Effector memory CD8-positive, alpha-beta T cell (primary cell): ENCODE measurements at regions not wholly inside any gene's neighbourhood (a gene's known extent, or its start where the extent isn't known, plus 50 kb on each side); places are given as distances from the start of the nearest gene placed in this dataset.

Experiments used
- ATAC-seq: fragments of 150-1000 bp; cut with Tn5 transposase; replicated peaks from 2 replicates; pipeline ENCODE4 v1.10.0; 2021; ENCODE audit warnings: mild to moderate bottlenecking, moderate library complexity
- DNase-seq, 3 experiments: peaks; one replicate each; pipeline ENCODE4 v3.0.0; 2021
- H3K27ac Mint-ChIP-seq, 2 donors: one replicate each; pipeline ENCODE4 v1.8.0; 2022; ENCODE audit warnings: mild to moderate bottlenecking in 2 of 2, mixed read lengths in 2 of 2, moderate library complexity in 2 of 2
- H3K27me3 Mint-ChIP-seq, 2 donors: one replicate each; pipeline ENCODE4 v1.8.0; 2022; ENCODE audit warnings: mixed read lengths in 2 of 2
- H3K36me3 Mint-ChIP-seq: one replicate; pipeline ENCODE4 v1.8.0; 2022; ENCODE audit warnings: mild to moderate bottlenecking, moderate library complexity, mixed read lengths; ENCODE audit not compliant: insufficient read depth
- H3K4me1 Mint-ChIP-seq, 2 donors: one replicate each; pipeline ENCODE4 v1.8.0; 2022; ENCODE audit warnings: low read depth in 2 of 2, mixed read lengths in 2 of 2
- H3K4me3 Mint-ChIP-seq, 2 donors: one replicate each; pipeline ENCODE4 v1.8.0; 2022; ENCODE audit warnings: mild to moderate bottlenecking in 2 of 2, mixed read lengths in 2 of 2, moderate library complexity in 2 of 2
- H3K9me3 Mint-ChIP-seq, 2 donors: one replicate each; pipeline ENCODE4 v1.8.0; 2022; ENCODE audit warnings: mixed read lengths in 2 of 2

DNA sequence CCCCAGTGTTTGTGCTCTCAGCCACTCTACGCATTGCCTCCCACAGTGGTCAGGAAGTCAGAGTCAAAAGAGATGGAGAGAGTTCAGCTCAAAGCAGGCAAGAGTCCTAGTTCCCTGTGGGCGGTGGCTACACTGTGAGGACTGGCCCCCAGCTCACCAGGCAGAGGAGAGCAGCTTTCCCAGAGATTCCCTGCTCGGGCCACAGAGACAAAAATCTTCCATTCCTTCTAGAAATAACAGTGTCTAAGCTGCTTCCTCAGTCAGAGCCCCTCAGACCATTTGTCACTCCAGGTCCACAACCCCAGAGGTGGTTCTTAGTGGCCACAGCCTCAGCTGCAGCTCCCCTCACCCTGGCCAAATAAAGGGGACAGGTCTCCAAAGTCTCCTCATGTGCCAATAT is 263.0 kb upstream of the RPL38 start:
- H3K27me3 Mint-ChIP-seq: peaks cover 35 to 44% of the 10 kb centered on the region in 2 donors
- ATAC-seq: no peak
- no peaks in the 10 kb centered on the region for H3K36me3 Mint-ChIP-seq
- no peak overlapping the region for H3K27ac Mint-ChIP-seq
- no peak for DNase-seq
- no peak overlapping the region for H3K4me3 Mint-ChIP-seq
- no peaks in the 10 kb centered on the region for H3K9me3 Mint-ChIP-seq
- H3K4me1 Mint-ChIP-seq: no peaks in the 10 kb centered on the region

DNA sequence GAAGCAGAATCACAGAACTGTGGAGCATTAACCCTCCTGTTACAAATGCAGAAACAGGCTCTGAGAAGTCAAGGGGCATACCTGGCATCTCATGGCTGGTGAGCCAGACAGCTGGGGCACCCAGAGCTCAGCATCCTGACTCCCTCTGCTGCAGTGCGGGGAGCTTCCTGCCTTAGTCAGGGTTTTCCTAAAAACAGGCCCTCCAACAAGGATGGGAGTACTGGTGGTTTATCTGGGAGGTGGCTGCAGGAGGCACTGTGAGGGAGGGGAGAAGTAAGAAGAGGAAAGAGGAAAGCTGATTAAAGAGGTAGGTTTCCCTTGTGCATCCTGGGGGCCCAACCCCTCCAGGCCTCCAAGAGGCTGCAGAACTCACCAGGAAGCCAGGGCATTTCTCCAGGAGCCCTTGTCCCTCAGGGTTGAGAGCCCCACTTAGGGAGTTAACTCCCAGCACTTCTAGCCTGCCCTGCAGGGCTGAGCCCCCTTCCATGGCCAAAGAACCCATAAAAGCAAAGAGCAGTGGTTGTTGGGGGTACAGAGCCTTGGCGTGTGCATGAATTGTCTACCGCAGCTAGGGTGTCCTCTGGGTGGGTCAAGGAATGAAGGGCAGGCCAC is 261.5 kb upstream of the RPL38 start:
- Mint-ChIP-seq H3K27ac (no peak overlapping the region), H3K36me3 (no peaks in the 10 kb centered on the region), H3K4me3 (no peak overlapping the region), H3K4me1 (no peaks in the 10 kb centered on the region), H3K27me3 (peaks cover 42 to 45% of the 10 kb centered on the region in 2 donors), H3K9me3 (no peaks in the 10 kb centered on the region)
- no peak for ATAC-seq
- no peak for DNase-seq

DNA sequence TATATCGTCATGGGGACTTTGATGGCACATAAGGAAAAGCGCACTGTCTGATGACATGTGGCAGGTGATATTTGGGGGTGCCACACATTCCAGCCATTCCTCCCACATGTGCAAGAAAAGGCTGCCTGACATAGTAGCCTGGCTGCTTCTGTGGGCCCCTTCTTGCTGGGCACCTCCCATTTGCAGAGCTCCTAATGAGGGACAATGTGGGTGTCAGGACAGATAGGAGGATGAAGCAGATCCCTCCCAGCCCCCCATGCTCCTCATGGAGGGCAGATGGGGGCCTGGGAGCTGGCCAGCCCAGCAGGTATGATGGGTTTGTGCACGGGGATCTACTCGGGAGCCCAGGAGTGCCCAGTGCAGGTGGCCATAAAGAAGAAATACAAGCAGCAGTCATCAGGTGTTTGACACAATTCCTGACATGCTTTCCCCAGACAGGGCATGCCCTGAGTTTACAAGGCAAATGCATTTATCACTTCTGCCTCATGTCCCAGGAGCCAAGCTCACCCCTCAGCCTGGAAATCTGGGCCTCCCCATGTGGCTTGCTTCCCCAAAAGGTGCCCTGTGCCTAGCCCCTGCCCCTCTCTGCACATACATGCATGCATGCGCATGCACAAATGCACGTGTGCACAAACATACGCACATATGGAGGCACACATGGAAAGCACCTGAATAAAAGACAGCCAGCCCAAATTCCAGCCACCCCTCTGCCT is 260.6 kb upstream of the RPL38 start:
- Mint-ChIP-seq H3K4me1 (no peaks in the 10 kb centered on the region), H3K9me3 (no peaks in the 10 kb centered on the region), H3K27me3 (peaks cover 45 to 49% of the 10 kb centered on the region in 2 donors), H3K27ac (no peak overlapping the region), H3K4me3 (no peak overlapping the region), H3K36me3 (peaks cover 2% of the 10 kb centered on the region)
- ATAC-seq (no peak), DNase-seq (no peak)

DNA sequence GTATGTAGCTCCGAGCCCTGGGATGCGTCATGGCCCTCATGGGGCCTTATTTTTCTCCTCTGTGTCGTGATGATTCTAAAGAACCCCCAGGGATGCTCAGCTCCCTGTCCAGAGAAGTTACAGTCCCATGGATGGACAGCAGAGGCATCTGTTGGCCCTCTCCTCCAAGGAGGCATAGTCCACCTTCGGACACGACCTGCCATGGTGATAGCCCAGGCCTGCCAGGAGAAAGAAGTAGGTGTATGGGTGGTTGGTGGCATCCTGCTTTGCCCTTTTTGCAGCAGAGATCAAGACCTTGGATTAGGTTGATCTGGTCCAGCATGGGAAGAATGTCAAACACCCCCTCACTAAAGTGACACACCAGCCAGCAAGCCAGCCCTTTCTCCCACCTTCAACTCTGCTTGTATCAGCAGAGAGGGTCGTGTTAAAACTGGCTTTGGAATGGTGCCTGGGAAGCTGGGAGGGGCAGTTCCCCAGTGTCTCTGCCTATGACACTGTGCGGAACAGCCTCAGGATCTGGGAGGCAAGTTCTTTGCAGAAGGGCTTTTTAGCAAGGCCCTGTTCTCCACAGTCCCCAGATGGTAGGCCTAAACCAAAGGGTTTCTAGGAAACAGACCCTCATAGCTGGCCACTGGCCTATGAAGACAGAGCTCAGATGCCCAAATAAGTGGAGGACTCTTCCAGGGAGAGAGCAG is 259.9 kb upstream of the RPL38 start:
- H3K4me3 Mint-ChIP-seq: no peak overlapping the region
- peaks cover 51 to 56% of the 10 kb centered on the region in 2 donors for H3K27me3 Mint-ChIP-seq
- no peaks in the 10 kb centered on the region for H3K4me1 Mint-ChIP-seq
- no peaks in the 10 kb centered on the region for H3K9me3 Mint-ChIP-seq
- DNase-seq (no peak), ATAC-seq (no peak)
- peaks cover 5% of the 10 kb centered on the region for H3K36me3 Mint-ChIP-seq
- no peak overlapping the region for H3K27ac Mint-ChIP-seq

DNA sequence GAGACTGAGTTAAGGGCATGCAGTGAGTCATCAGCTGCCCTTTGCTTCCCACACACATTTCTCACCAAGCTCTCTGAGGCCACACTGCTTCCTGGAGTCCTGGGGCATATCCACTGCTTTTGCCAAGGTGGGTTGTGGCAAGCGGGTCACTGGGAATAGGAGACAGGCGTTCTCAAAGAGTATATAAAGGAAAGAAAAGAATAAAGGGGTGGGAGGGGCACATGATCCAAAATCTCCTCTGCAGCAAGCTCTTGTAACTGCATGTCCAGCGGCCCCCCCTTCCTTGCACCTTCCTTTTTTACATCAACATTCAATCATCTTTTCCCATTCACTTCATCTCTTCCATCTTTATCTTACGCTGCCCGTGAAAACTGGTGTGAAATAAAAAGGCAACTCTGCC is 259.1 kb upstream of the RPL38 start:
- DNase-seq (no peak), ATAC-seq (no peak)
- no peak overlapping the region for H3K4me3 Mint-ChIP-seq
- H3K27me3 Mint-ChIP-seq: peaks cover 45 to 58% of the 10 kb centered on the region in 2 donors
- no peaks in the 10 kb centered on the region for H3K9me3 Mint-ChIP-seq
- peaks cover 5% of the 10 kb centered on the region for H3K36me3 Mint-ChIP-seq
- no peaks in the 10 kb centered on the region for H3K4me1 Mint-ChIP-seq
- H3K27ac Mint-ChIP-seq: no peak overlapping the region

DNA sequence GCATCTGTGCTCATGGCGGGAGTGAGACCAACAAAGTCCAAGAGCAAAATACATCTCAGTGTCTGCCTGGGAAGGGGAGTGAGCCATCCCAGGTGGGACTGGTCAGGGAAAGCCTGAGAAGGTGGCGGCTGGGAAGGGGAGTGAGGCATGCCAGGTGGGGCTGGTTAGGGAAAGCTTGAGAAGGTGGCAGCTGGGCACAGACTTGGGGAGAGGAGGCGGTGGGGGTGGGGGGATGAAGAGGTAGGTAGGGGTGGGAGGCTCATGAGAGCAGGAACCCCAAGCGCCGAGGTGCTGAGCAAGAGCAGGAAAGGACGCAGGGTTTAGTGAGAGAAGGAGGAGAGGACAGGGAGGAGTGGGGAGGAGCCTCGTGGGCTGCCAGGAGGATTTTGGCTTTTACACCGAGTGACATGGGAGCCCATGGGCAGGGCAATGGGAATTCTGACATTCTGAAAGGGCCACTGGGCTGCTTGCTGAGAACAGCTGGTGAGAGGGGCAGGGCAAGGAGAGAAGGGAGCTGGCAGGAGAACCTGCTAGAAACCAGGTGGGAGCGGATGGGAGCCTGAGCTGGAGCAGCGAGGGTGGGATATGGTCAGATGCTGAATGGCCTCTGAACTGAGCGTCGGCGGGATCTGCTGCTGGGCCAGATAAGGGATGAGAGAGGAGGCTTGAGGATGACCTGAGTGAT is 256.1 kb upstream of the RPL38 start:
- H3K4me3 Mint-ChIP-seq: no peak overlapping the region
- H3K36me3 Mint-ChIP-seq: peaks cover 5% of the 10 kb centered on the region
- no peak for DNase-seq
- no peak for ATAC-seq
- no peak overlapping the region for H3K27ac Mint-ChIP-seq
- H3K27me3 Mint-ChIP-seq: peaks cover 30 to 37% of the 10 kb centered on the region in 2 donors
- H3K9me3 Mint-ChIP-seq: no peaks in the 10 kb centered on the region
- H3K4me1 Mint-ChIP-seq: no peaks in the 10 kb centered on the region

DNA sequence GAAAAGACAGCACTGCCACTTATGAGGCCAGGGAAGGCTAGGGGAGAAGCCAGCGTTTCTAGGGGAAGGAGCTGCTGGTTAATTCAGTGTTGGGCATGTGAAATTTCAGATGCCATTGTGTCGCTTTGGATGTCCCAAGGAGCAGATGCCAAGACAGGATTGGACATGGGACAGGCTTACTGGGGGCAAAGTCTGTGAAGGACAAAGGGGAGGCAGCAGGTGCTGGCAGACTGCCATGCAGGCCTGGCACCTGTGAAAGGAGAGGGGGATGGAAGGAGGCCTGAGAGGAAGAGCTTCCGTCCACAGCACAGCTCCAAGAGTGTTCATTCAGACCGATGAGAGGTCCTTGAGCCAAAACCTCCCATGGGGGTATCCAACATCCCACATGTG is 255.5 kb upstream of the RPL38 start:
- no peak for DNase-seq
- Mint-ChIP-seq H3K27me3 (peaks cover 30 to 37% of the 10 kb centered on the region in 2 donors), H3K27ac (no peak overlapping the region)

DNA sequence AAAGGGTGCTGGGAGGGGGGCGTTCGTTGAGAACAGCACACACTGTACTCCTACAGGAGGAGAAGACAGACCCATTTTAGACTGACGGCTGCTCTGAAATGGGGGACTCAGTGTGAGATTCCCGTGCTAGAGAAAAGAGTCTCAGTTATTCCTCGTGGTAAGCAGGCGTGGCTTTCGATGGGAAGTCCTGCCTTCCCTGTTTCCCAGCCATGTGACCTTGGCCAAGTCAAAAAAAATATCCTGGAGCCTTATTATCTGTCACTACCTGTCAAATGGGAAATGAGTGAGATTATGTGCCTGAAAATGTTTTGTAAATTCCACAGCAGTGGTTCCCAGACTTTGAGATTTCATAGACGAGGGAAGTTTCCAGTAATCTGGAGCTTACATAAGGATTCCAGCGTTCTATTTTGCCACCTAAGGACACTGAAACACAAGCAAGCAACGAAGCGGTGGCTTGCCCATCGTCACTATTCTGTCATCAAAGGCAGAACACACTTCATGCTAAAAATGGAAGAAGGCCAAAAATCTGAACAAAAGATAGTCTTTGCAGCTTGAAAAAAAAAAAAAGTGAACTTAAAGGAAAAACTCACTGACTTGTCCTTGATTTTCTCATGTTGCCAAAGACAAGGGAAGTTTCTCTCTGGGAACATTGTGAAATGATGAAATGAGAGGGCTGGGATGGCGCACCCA is 253.4 kb upstream of the RPL38 start:
- ATAC-seq (no peak), DNase-seq (no peak)
- Mint-ChIP-seq H3K27ac (no peak overlapping the region), H3K9me3 (no peaks in the 10 kb centered on the region), H3K4me1 (no peaks in the 10 kb centered on the region), H3K36me3 (peaks cover 5% of the 10 kb centered on the region), H3K4me3 (no peak overlapping the region), H3K27me3 (peaks cover 30% of the 10 kb centered on the region in 2 donors)

More for the DNA sequence above, 255.5 kb upstream of the RPL38 start:
- Mint-ChIP-seq H3K9me3 (no peaks in the 10 kb centered on the region), H3K36me3 (peaks cover 5% of the 10 kb centered on the region), H3K4me1 (no peaks in the 10 kb centered on the region), H3K4me3 (no peak overlapping the region)
- no peak for ATAC-seq

DNA sequence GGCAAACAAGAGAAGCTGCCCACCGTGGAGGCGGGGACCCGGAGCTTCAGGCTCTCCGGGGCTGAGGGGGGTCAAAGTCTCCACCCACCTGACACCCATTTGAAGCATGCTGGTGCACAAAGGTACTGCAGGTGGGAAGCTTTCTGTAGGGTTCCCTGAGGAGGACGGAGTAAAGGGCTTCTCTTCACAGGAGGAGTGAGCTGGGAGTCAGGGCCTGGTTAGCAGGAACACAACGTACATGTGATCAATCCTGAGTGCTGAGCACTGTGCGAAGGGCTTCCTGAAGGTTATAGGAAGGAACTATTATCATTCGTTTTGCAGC is 252.9 kb upstream of the RPL38 start:
- ATAC-seq (no peak), DNase-seq (no peak)
- H3K27me3 Mint-ChIP-seq: peaks cover 27 to 30% of the 10 kb centered on the region in 2 donors
- no peaks in the 10 kb centered on the region for H3K4me1 Mint-ChIP-seq
- H3K36me3 Mint-ChIP-seq: peaks cover 5% of the 10 kb centered on the region
- no peak overlapping the region for H3K27ac Mint-ChIP-seq
- H3K4me3 Mint-ChIP-seq: no peak overlapping the region
- no peaks in the 10 kb centered on the region for H3K9me3 Mint-ChIP-seq

DNA sequence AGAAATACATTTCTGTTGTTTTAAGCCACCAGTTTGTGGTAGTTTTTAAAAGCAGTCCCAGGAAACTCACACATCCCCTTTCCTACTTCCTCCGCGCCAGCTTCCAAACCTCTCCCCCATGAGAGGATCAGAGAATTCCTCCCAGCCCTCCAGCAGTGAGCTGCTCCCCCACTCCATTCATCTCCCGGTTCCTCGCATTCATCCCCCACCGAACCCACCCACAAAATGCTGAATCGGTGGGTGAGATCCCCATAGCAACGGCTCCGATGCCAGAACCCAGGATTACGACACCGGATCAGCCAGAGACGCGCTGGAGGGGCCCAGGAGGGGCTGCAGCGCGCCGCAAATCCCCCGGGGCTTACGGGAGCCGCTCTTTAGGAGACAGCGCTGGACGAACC is 251.4 kb upstream of the RPL38 start:
- H3K9me3 Mint-ChIP-seq: no peaks in the 10 kb centered on the region
- H3K27me3 Mint-ChIP-seq: peaks cover 17 to 21% of the 10 kb centered on the region in 2 donors
- no peak overlapping the region for H3K27ac Mint-ChIP-seq
- DNase-seq: no peak
- H3K4me3 Mint-ChIP-seq: no peak overlapping the region
- no peak for ATAC-seq
- peaks cover 5% of the 10 kb centered on the region for H3K36me3 Mint-ChIP-seq
- no peaks in the 10 kb centered on the region for H3K4me1 Mint-ChIP-seq

DNA sequence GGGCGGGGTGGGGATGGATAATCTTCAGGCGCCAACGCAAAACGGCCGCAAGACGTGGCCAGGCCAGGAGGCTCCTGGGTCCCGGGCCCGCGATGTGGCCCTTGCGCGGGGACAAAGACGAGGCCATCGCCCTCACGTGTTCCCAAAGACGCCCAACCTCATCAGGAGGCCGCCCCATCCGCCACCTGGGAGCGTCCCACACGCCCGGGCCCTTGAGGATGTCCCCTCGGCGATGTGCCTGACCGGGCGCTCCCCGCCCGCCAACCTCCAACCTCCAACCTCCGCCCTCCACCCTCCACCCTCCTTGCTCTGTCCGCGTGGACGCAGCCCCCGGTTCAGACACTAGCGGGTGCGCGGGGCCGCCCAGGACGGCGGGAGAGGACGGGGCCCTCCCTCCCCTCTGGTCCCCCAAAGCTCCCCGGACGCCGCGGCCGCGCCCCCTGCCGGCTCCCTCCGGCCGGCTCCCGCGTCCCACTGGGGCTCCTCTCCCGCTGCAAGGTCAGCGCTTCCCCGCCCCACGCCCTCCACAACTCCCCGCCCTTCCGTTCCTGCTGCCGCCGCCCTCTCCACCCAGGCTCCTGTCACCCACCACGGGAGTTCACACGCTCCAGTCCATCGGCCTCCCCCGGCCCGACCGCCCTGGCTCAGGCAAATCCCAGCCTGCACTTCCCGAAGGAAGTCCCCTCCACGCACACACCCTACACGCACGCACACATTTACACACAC is 250.8 kb upstream of the RPL38 start:
- ATAC-seq (peak; percentile 36), DNase-seq (peak in 1 of 3 experiments; percentile 4)
- Mint-ChIP-seq H3K4me1 (no peaks in the 10 kb centered on the region), H3K36me3 (peaks cover 5% of the 10 kb centered on the region), H3K27ac (no peak overlapping the region), H3K4me3 (no peak overlapping the region), H3K9me3 (no peaks in the 10 kb centered on the region), H3K27me3 (peaks cover 11 to 15% of the 10 kb centered on the region in 2 donors)

DNA sequence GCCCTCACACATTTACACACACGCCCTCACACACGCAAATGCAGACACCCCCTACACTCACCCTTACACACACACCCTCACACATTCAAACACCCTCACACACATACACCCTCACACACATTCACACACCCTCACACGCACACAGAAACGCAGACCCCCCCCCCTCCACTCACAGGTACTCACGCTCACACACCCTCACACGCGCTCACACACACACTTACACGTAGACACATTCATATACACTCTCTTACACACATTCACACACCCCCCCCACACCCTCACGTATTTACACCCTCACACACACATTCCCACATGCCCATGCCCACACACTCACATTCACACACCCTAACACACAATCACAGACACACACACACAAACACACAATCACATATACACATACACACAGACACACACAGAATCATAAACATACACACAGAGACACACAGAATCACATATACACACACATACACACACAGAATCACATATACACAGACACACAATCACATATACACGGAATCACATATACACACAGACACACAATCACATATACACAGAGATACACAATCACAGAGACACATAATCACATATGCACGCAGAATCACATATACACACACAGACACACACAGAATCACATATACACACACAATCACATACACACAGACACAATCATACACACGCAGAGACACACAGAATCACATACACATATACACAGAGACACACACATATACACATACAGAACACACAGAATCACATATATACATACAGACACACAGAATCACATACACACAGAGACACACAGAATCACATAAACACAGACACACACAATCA is 250.1 kb upstream of the RPL38 start:
- H3K9me3 Mint-ChIP-seq: no peaks in the 10 kb centered on the region
- peaks cover 3 to 7% of the 10 kb centered on the region in 2 donors for H3K27me3 Mint-ChIP-seq
- H3K36me3 Mint-ChIP-seq: no peaks in the 10 kb centered on the region
- DNase-seq: no peak
- H3K27ac Mint-ChIP-seq: no peak overlapping the region
- no peak overlapping the region for H3K4me3 Mint-ChIP-seq
- ATAC-seq: no peak
- H3K4me1 Mint-ChIP-seq: no peaks in the 10 kb centered on the region
